Mammary epithelial cell (primary cell): ENCODE measurements at regions not wholly inside any gene's neighbourhood (a gene's known extent, or its start where the extent isn't known, plus 50 kb on each side); places are given as distances from the start of the nearest gene placed in this dataset.

Experiments
- CTCF ChIP-seq, 2 donors: IDR thresholded peaks in 1 of 2; conservative IDR thresholded peaks in 1 of 2; 2 replicates each; pipeline ENCODE4 v1.5.1; 2011 to 2012; ENCODE audit warnings: inconsistent platforms in 2 of 2, low read length in 2 of 2, mild to moderate bottlenecking in 2 of 2, control low read depth in 1 of 2, low read depth in 1 of 2; ENCODE audit not compliant: insufficient read depth in 1 of 2; ENCODE audit errors: extremely low read depth in 1 of 2
- EZH2 ChIP-seq: IDR thresholded peaks from 2 replicates; pipeline ENCODE4 v1.6.1; 2012; ENCODE audit warnings: low read length, inconsistent platforms, borderline replicate concordance

GRCh38 chr14:35921745-35922144 lies 95.6 kb downstream of the BRMS1L start:
- TF ChIP-seq CTCF (conservative IDR thresholded peaks at IDR 0.05 in 1 of 2, IDR thresholded peaks at IDR 0.05 in 1 of 2; ENCODE audit: extremely low read depth in 1 of 2, insufficient read depth in 1 of 2, low read depth in 1 of 2, low read length in 2 of 2) (no peak), EZH2 (no peak)
